ENCODE measurements at regions not wholly inside any gene's neighbourhood (a gene's known extent, or its start where the extent isn't known, plus 50 kb on each side); places are given as distances from the start of the nearest gene placed in this dataset.

GRCh38 chr3:10566451-10566850, 61.1 kb upstream of the ATP2B2 start:
- Histone ChIP-seq H3K27ac (ENCODE audit: low read length) (no peak overlapping the region), H3K27me3 (ENCODE audit: control insufficient read depth, insufficient read depth, low read length) (peaks cover 4% of the 10 kb centered on the region), H3K4me1 (ENCODE audit: control insufficient read depth, insufficient read depth, low read length) (no peaks in the 10 kb centered on the region), H3K36me3 (ENCODE audit: control insufficient read depth, insufficient read depth, low read length) (no peaks in the 10 kb centered on the region), H3K4me3 (ENCODE audit: low read depth in 2 of 2, low read length in 2 of 2) (no peak overlapping the region), H3K9me3 (ENCODE audit: control insufficient read depth, insufficient read depth, low read depth, low read length) (no peaks in the 10 kb centered on the region)
- ChIA-PET POLR2A (no interaction called here), CTCF (interaction anchor here (0.6 kb wide), 1 partner anchor 138 kb away, joined by 4 read pairs; no protein-coding TSS in a partner anchor)
- intact Hi-C loops (cut with micrococcal nuclease; ENCODE audit: unreplicated experiment) = no loop called here
- DNase-seq (ENCODE audit: low read depth, low spot score) = no peak
- in situ Hi-C loops (cut with HindIII; ENCODE audit: low pct_unique_long_range_greater_than_20kb, low sequenced_read_pairs) = no loop called here
- BruUV-seq (replicated peaks) = no TSS peak
- ATAC-seq = no peak
- no peak for TF ChIP-seq CTCF (IDR thresholded peaks at IDR 0.05)
- no peak for TF ChIP-seq POLR2AphosphoS5 (IDR thresholded peaks at IDR 0.05; ENCODE audit: low read depth, low read length)
- no peak for TF ChIP-seq SIN3A (IDR thresholded peaks at IDR 0.05; ENCODE audit: borderline replicate concordance, insufficient read depth, low read depth, low read length)
- TF ChIP-seq TCF7L2 (IDR thresholded peaks at IDR 0.05; ENCODE audit: low read depth, low read length) = no peak
- no peak for TF ChIP-seq REST (IDR thresholded peaks at IDR 0.05; ENCODE audit: insufficient read depth in 1 of 2, low read depth in 2 of 2, low read length in 1 of 2)

- TF ChIP-seq SIN3A (IDR thresholded peaks at IDR 0.05; ENCODE audit: borderline replicate concordance, insufficient read depth, low read depth, low read length) (no peak), CTCF (IDR thresholded peaks at IDR 0.05) (no peak), TCF7L2 (IDR thresholded peaks at IDR 0.05; ENCODE audit: low read depth, low read length) (no peak), POLR2AphosphoS5 (IDR thresholded peaks at IDR 0.05; ENCODE audit: low read depth, low read length) (no peak), REST (IDR thresholded peaks at IDR 0.05; ENCODE audit: insufficient read depth in 1 of 2, low read depth in 2 of 2, low read length in 1 of 2) (no peak)
- peaks cover 3% of the 10 kb centered on the region for H3K27me3 ChIP-seq (ENCODE audit: control insufficient read depth, insufficient read depth, low read length)
- no peaks in the 10 kb centered on the region for H3K9me3 ChIP-seq (ENCODE audit: control insufficient read depth, insufficient read depth, low read depth, low read length)
- H3K4me1 ChIP-seq (ENCODE audit: control insufficient read depth, insufficient read depth, low read length) = no peaks in the 10 kb centered on the region
- H3K36me3 ChIP-seq (ENCODE audit: control insufficient read depth, insufficient read depth, low read length) = no peaks in the 10 kb centered on the region
- in situ Hi-C loops (cut with HindIII; ENCODE audit: low pct_unique_long_range_greater_than_20kb, low sequenced_read_pairs) = no loop called here
- no peak overlapping the region for H3K27ac ChIP-seq (ENCODE audit: low read length)
- no peak overlapping the region for H3K4me3 ChIP-seq (ENCODE audit: low read depth in 2 of 2, low read length in 2 of 2)
- ATAC-seq = no peak
- intact Hi-C loops (cut with micrococcal nuclease; ENCODE audit: unreplicated experiment) = no loop called here
- BruUV-seq (replicated peaks) = no TSS peak
- no peak for DNase-seq (ENCODE audit: low read depth, low spot score)
- ChIA-PET CTCF (no interaction called here), POLR2A (interaction anchor here (0.5 kb wide), 1 partner anchor 10 kb away, joined by 4 read pairs; no protein-coding TSS in a partner anchor)
Observed at GRCh38 chr3:10568549-10568948, 63.2 kb upstream of the ATP2B2 start.
